Endothelial cell of umbilical vein (primary cell): ENCODE measurements at regions not wholly inside any gene's neighbourhood (a gene's known extent, or its start where the extent isn't known, plus 50 kb on each side); places are given as distances from the start of the nearest gene placed in this dataset.

Experiments
- CTCF ChIP-seq, 2 donors: IDR thresholded peaks; 1 replicate in 1 of 2; 2 replicates in 1 of 2; pipeline ENCODE4 v1.5.1; 2011; ENCODE audit warnings: low read length in 2 of 2, mild to moderate bottlenecking in 2 of 2, moderate library complexity in 2 of 2, control low read depth in 1 of 2, inconsistent platforms in 1 of 2, low read depth in 1 of 2; ENCODE audit not compliant: insufficient read depth in 1 of 2; ENCODE audit errors: extremely low read depth in 1 of 2
- GATA2 ChIP-seq: IDR thresholded peaks from 2 replicates; pipeline ENCODE4 v1.7.0; 2011; ENCODE audit warnings: low read depth, mild to moderate bottlenecking, moderate library complexity, mixed read lengths, low read length; ENCODE audit not compliant: insufficient read length, insufficient read depth
- JUN ChIP-seq: IDR thresholded peaks from 2 replicates; pipeline ENCODE4 v1.6.1; 2011; ENCODE audit warnings: borderline replicate concordance, low read depth; ENCODE audit not compliant: insufficient read length, insufficient read depth
- POLR2A ChIP-seq: IDR thresholded peaks from 2 replicates; pipeline ENCODE4 v1.6.1; 2012; ENCODE audit warnings: low read depth, mild to moderate bottlenecking, control low read depth, low read length
- POLR2AphosphoS5 ChIP-seq: IDR thresholded peaks from 2 replicates; pipeline ENCODE4 v1.6.1; 2012; ENCODE audit warnings: low read depth, mild to moderate bottlenecking, control low read depth, low read length, moderate library complexity; ENCODE audit not compliant: insufficient read depth

GRCh38 chr4:82240410-82240809 lies 133.4 kb downstream of the HNRNPD start:
- TF ChIP-seq CTCF (IDR thresholded peaks at IDR 0.05; ENCODE audit: extremely low read depth in 1 of 2, insufficient read depth in 1 of 2, low read depth in 1 of 2, low read length in 2 of 2) (no peak), POLR2A (no peak), POLR2AphosphoS5 (no peak), JUN (no peak), GATA2 (no peak)
